Hepatocyte (in vitro differentiated cells): ENCODE measurements at regions not wholly inside any gene's neighbourhood (a gene's known extent, or its start where the extent isn't known, plus 50 kb on each side); places are given as distances from the start of the nearest gene placed in this dataset.

Experiments
- DNase-seq: peaks from one replicate; pipeline ENCODE4 v3.0.0-alpha.2; 2016; ENCODE audit warnings: low spot score
- H2AFZ ChIP-seq: fragments of 200-600 bp; sonication (generic); 2 replicates; pipeline ENCODE4 v1.6.0; 2016; ENCODE audit warnings: antibody characterized with exemption, mild to moderate bottlenecking
- H3K27ac ChIP-seq: fragments of 200-600 bp; sonication (generic); 2 replicates; pipeline ENCODE4 v1.5.1; 2016; ENCODE audit warnings: mild to moderate bottlenecking
- H3K27me3 ChIP-seq: fragments of 200-600 bp; sonication (generic); 2 replicates; pipeline ENCODE4 v1.6.1; 2016
- H3K36me3 ChIP-seq: fragments of 200-600 bp; sonication (generic); replicated peaks from 2 replicates; pipeline ENCODE4 v1.5.1; 2016; ENCODE audit warnings: low read depth; ENCODE audit not compliant: insufficient read depth
- H3K4me1 ChIP-seq: fragments of 200-600 bp; sonication (generic); 2 replicates; pipeline ENCODE4 v1.5.1; 2016; ENCODE audit warnings: mild to moderate bottlenecking, moderate library complexity; ENCODE audit not compliant: insufficient read depth
- H3K4me2 ChIP-seq: fragments of 200-600 bp; sonication (generic); 2 replicates; pipeline ENCODE4 v1.6.0; 2016
- H3K4me3 ChIP-seq: fragments of 200-600 bp; sonication (generic); 2 replicates; pipeline ENCODE4 v1.5.1; 2016; ENCODE audit warnings: mild to moderate bottlenecking
- H3K79me2 ChIP-seq: fragments of 200-600 bp; sonication (generic); 2 replicates; pipeline ENCODE4 v1.6.0; 2017; ENCODE audit warnings: mild to moderate bottlenecking
- H3K9me2 ChIP-seq: fragments of 200-600 bp; sonication (generic); replicated peaks from 2 replicates; pipeline ENCODE4 v1.6.0; 2017; ENCODE audit warnings: mild to moderate bottlenecking; ENCODE audit not compliant: insufficient read depth
- H3K9me3 ChIP-seq: fragments of 200-600 bp; sonication (generic); 2 replicates; pipeline ENCODE4 v1.5.1; 2016; ENCODE audit warnings: low read depth, mild to moderate bottlenecking
- H4K20me1 ChIP-seq: fragments of 200-600 bp; sonication (generic); 2 replicates; pipeline ENCODE4 v1.6.0; 2016; ENCODE audit warnings: mild to moderate bottlenecking; ENCODE audit not compliant: insufficient read depth, poor library complexity, severe bottlenecking
- EZH2 ChIP-seq: fragments of 200-600 bp; sonication (generic); IDR thresholded peaks from 2 replicates; pipeline ENCODE4 v1.6.1; 2016; ENCODE audit warnings: antibody characterized with exemption, mild to moderate bottlenecking, borderline replicate concordance
- EZH2phosphoT487 ChIP-seq: fragments of 200-600 bp; sonication (generic); IDR thresholded peaks from one replicate; pipeline ENCODE4 v1.6.1; 2018; ENCODE audit warnings: antibody characterized with exemption, mild to moderate bottlenecking, low read depth, moderate library complexity; ENCODE audit not compliant: unreplicated experiment, severe bottlenecking
- WGBS: methylation state at CpG from one replicate; pipeline ENCODE4 v1.1.6; 2016; ENCODE audit warnings: low lambda C conversion rate; ENCODE audit errors: missing lambda C conversion rate; 5-methylcytosine and 5-hydroxymethylcytosine counted together
- TF ChIP-seq, protein P1 (sequence below): fragments of 200-600 bp; sonication (generic); IDR thresholded peaks from 2 replicates; pipeline ENCODE4 v1.5.1; 2016; ENCODE audit warnings: antibody characterized with exemption, mild to moderate bottlenecking; ENCODE audit not compliant: poor library complexity

- Histone ChIP-seq H3K4me3 (no peak overlapping the region), H3K9me3 (no peaks in the 10 kb centered on the region), H3K4me1 (no peaks in the 10 kb centered on the region), H3K79me2 (no peaks in the 10 kb centered on the region), H4K20me1 (no peaks in the 10 kb centered on the region), H3K36me3 (no peaks in the 10 kb centered on the region), H3K27ac (no peak overlapping the region), H3K27me3 (no peaks in the 10 kb centered on the region), H2AFZ (no peak overlapping the region), H3K9me2 (no peaks in the 10 kb centered on the region), H3K4me2 (no peak overlapping the region)
- TF ChIP-seq EZH2phosphoT487 (no peak), EZH2 (no peak)
- TF ChIP-seq, protein P1, sequence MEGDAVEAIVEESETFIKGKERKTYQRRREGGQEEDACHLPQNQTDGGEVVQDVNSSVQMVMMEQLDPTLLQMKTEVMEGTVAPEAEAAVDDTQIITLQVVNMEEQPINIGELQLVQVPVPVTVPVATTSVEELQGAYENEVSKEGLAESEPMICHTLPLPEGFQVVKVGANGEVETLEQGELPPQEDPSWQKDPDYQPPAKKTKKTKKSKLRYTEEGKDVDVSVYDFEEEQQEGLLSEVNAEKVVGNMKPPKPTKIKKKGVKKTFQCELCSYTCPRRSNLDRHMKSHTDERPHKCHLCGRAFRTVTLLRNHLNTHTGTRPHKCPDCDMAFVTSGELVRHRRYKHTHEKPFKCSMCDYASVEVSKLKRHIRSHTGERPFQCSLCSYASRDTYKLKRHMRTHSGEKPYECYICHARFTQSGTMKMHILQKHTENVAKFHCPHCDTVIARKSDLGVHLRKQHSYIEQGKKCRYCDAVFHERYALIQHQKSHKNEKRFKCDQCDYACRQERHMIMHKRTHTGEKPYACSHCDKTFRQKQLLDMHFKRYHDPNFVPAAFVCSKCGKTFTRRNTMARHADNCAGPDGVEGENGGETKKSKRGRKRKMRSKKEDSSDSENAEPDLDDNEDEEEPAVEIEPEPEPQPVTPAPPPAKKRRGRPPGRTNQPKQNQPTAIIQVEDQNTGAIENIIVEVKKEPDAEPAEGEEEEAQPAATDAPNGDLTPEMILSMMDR: no peak
- 53% methylated on average over 1 of the region's 1 CpG for WGBS
- DNase-seq: no peak
Measured at GRCh38 chrX:86914569-86914968, 603.0 kb upstream of the KLHL4 start.

DNA sequence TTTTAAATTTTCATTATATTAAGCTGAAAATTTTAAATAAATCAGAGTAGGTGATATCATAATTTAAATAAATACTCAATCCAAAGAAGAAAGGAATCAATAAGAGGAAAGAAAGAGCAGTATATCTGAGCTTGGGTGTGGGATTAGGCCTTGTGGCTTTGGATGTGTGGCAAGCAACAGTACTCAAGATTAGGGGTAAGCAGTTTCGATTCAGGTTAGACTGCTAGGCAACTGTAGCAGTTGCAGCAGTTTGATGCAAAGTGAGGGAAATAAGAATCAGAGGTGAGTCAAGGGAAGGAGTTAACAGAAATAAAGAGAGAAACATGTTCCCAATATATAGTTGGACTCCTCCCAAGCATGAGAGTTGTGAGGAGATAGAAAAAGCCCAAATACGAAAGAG, 599.6 kb upstream of the KLHL4 start:
- WGBS: 75% methylated on average over 2 of the region's 2 CpGs
- H3K4me1 ChIP-seq: no peaks in the 10 kb centered on the region
- H3K4me2 ChIP-seq: no peak overlapping the region
- no peak overlapping the region for H3K27ac ChIP-seq
- no peaks in the 10 kb centered on the region for H3K9me2 ChIP-seq
- H3K79me2 ChIP-seq: no peaks in the 10 kb centered on the region
- H2AFZ ChIP-seq: no peak overlapping the region
- no peaks in the 10 kb centered on the region for H4K20me1 ChIP-seq
- H3K4me3 ChIP-seq: no peak overlapping the region
- no peaks in the 10 kb centered on the region for H3K27me3 ChIP-seq
- H3K36me3 ChIP-seq: no peaks in the 10 kb centered on the region
- TF ChIP-seq EZH2 (no peak), EZH2phosphoT487 (no peak)
- TF ChIP-seq, protein P1: no peak
- no peak for DNase-seq
- H3K9me3 ChIP-seq: no peaks in the 10 kb centered on the region

- WGBS: 48% methylated on average over 1 of the region's 1 CpG
Measured at GRCh38 chrX:86930419-86930818, 587.2 kb upstream of the KLHL4 start.

More at GRCh38 chrX:86930419-86930818, 587.2 kb upstream of the KLHL4 start:
- DNase-seq: no peak
- Histone ChIP-seq H3K27me3 (no peaks in the 10 kb centered on the region), H3K27ac (no peak overlapping the region), H3K9me2 (no peaks in the 10 kb centered on the region), H3K4me3 (no peak overlapping the region), H3K4me1 (no peaks in the 10 kb centered on the region), H2AFZ (no peak overlapping the region), H3K9me3 (no peaks in the 10 kb centered on the region), H3K4me2 (no peak overlapping the region), H3K36me3 (no peaks in the 10 kb centered on the region), H4K20me1 (no peaks in the 10 kb centered on the region), H3K79me2 (no peaks in the 10 kb centered on the region)
- no peak for TF ChIP-seq EZH2phosphoT487
- no peak for TF ChIP-seq EZH2
- TF ChIP-seq, protein P1: no peak
